Neural cell (in vitro differentiated cells): ENCODE measurements at regions not wholly inside any gene's neighbourhood (a gene's known extent, or its start where the extent isn't known, plus 50 kb on each side); places are given as distances from the start of the nearest gene placed in this dataset.

Experiments used
- H2AFZ ChIP-seq: fragments of 200-600, 300-800 bp; sonication (generic), shearing (Covaris generic); 2 replicates; pipeline ENCODE4 v1.6.0; 2014; ENCODE audit warnings: low read depth, mild to moderate bottlenecking, antibody characterized with exemption, low read length, moderate library complexity
- H3F3A ChIP-seq: fragments of 200-600 bp; shearing (Covaris generic); 2 replicates; pipeline ENCODE4 v1.6.1; 2016; ENCODE audit warnings: mild to moderate bottlenecking, moderate library complexity, mixed read lengths, antibody characterized with exemption, low read length; ENCODE audit not compliant: insufficient read depth, poor library complexity, severe bottlenecking
- H3K27ac ChIP-seq: fragments of 200-600, 300-800 bp; sonication (generic), shearing (Covaris generic); 2 replicates; pipeline ENCODE4 v1.5.1; 2014; ENCODE audit warnings: mild to moderate bottlenecking, low read length, moderate library complexity
- H3K27me3 ChIP-seq: fragments of 300-800, 200-600 bp; sonication (generic), shearing (Covaris generic); 2 replicates; pipeline ENCODE4 v1.6.0; 2014; ENCODE audit warnings: mild to moderate bottlenecking, low read depth, low read length, moderate library complexity; ENCODE audit not compliant: insufficient read depth
- H3K36me3 ChIP-seq: fragments of 300-800, 200-600 bp; sonication (generic), shearing (Covaris generic); 2 replicates; pipeline ENCODE4 v1.5.1; 2014; ENCODE audit warnings: mild to moderate bottlenecking, antibody characterized with exemption, low read length, moderate library complexity; ENCODE audit not compliant: insufficient read depth
- H3K4me2 ChIP-seq: fragments of 300-800, 200-600 bp; sonication (generic), shearing (Covaris generic); 2 replicates; pipeline ENCODE4 v1.6.0; 2014; ENCODE audit warnings: mild to moderate bottlenecking, low read length
- H3K4me3 ChIP-seq: fragments of 300-800, 200-600 bp; sonication (generic), shearing (Covaris generic); 2 replicates; pipeline ENCODE4 v1.5.1; 2014; ENCODE audit warnings: mild to moderate bottlenecking, low read length, moderate library complexity
- H3K79me2 ChIP-seq: fragments of 200-600 bp; shearing (Covaris generic); replicated peaks from 2 replicates; pipeline ENCODE4 v1.6.0; 2014; ENCODE audit warnings: mild to moderate bottlenecking, low read length, moderate library complexity; ENCODE audit not compliant: insufficient read depth
- H3K9ac ChIP-seq: fragments of 300-800, 200-600 bp; sonication (generic), shearing (Covaris generic); 2 replicates; pipeline ENCODE4 v1.6.1; 2016; ENCODE audit warnings: mild to moderate bottlenecking, low read length, mixed read lengths
- H3K9me2 ChIP-seq: fragments of 200-600 bp; shearing (Covaris generic); 2 replicates; pipeline ENCODE4 v1.6.1; 2016; ENCODE audit warnings: mild to moderate bottlenecking, low read length, mixed read lengths; ENCODE audit not compliant: insufficient read depth
- H3K9me3 ChIP-seq: fragments of 200-600, 300-800 bp; sonication (generic), shearing (Covaris generic); 2 replicates; pipeline ENCODE4 v1.6.1; 2016; ENCODE audit warnings: mild to moderate bottlenecking, mixed run types, low read length, moderate library complexity, mixed read lengths
- H4K20me1 ChIP-seq: fragments of 200-600 bp; shearing (Covaris generic); 2 replicates; pipeline ENCODE4 v1.6.1; 2016; ENCODE audit warnings: mild to moderate bottlenecking, mixed run types; ENCODE audit not compliant: insufficient read depth
- CTCF ChIP-seq: fragments of 450-650 bp; IDR thresholded peaks from 2 replicates; pipeline ENCODE4 v1.5.1; 2014; ENCODE audit warnings: antibody characterized with exemption, mild to moderate bottlenecking, moderate library complexity; ENCODE audit not compliant: poor library complexity, severe bottlenecking
- EP300 ChIP-seq: fragments of 450-650 bp; conservative IDR thresholded peaks from 2 replicates; pipeline ENCODE4 v1.6.1; 2014; ENCODE audit warnings: antibody characterized with exemption, mild to moderate bottlenecking, moderate library complexity; ENCODE audit not compliant: poor library complexity, severe bottlenecking
- EZH2 ChIP-seq: fragments of 200-600, 300-800 bp; shearing (Covaris generic), sonication (generic); IDR thresholded peaks from 2 replicates; pipeline ENCODE4 v1.6.1; 2014; ENCODE audit warnings: antibody characterized with exemption, low read length, borderline replicate concordance, mild to moderate bottlenecking; ENCODE audit not compliant: insufficient read depth, poor library complexity, severe bottlenecking
- MXI1 ChIP-seq: fragments of 450-650 bp; conservative IDR thresholded peaks from 2 replicates; pipeline ENCODE4 v1.6.1; 2014; ENCODE audit warnings: antibody characterized with exemption, mild to moderate bottlenecking; ENCODE audit not compliant: poor library complexity, severe bottlenecking
- POLR2AphosphoS5 ChIP-seq: IDR thresholded peaks from 2 replicates; pipeline ENCODE4 v1.6.1; 2012
- RAD21 ChIP-seq: fragments of 450-650 bp; conservative IDR thresholded peaks from 2 replicates; pipeline ENCODE4 v1.6.1; 2014; ENCODE audit warnings: antibody characterized with exemption, mild to moderate bottlenecking, moderate library complexity
- REST ChIP-seq: IDR thresholded peaks from 2 replicates; pipeline ENCODE4 v1.6.1; 2012; ENCODE audit warnings: borderline replicate concordance
- SMC3 ChIP-seq: fragments of 450-650 bp; conservative IDR thresholded peaks from 2 replicates; pipeline ENCODE4 v1.6.1; 2014; ENCODE audit warnings: antibody characterized with exemption, mild to moderate bottlenecking, moderate library complexity; ENCODE audit not compliant: poor library complexity
- TAF1 ChIP-seq: IDR thresholded peaks from 2 replicates; pipeline ENCODE4 v1.6.1; 2012; ENCODE audit warnings: low read depth

GRCh38 chr16:49919327-49919726 is 63.4 kb upstream of the ZNF423 start:
- H3K27ac ChIP-seq: no peak overlapping the region
- H3K4me2 ChIP-seq: no peak overlapping the region
- H3K79me2 ChIP-seq: no peaks in the 10 kb centered on the region
- no peaks in the 10 kb centered on the region for H3K9me3 ChIP-seq
- H3F3A ChIP-seq: no peaks in the 10 kb centered on the region
- TF ChIP-seq CTCF (no peak), TAF1 (no peak), RAD21 (no peak), POLR2AphosphoS5 (no peak), EZH2 (no peak), REST (no peak)
- no peaks in the 10 kb centered on the region for H3K9me2 ChIP-seq
- no peak overlapping the region for H3K4me3 ChIP-seq
- H4K20me1 ChIP-seq: no peaks in the 10 kb centered on the region
- no peak overlapping the region for H2AFZ ChIP-seq
- H3K9ac ChIP-seq: no peak overlapping the region
- no peaks in the 10 kb centered on the region for H3K36me3 ChIP-seq
- H3K27me3 ChIP-seq: no peaks in the 10 kb centered on the region

- Histone ChIP-seq H2AFZ (no peak overlapping the region), H3K79me2 (no peaks in the 10 kb centered on the region), H3K9ac (no peak overlapping the region), H3K27ac (no peak overlapping the region), H3K4me3 (no peak overlapping the region), H4K20me1 (no peaks in the 10 kb centered on the region), H3K4me2 (no peak overlapping the region), H3K27me3 (no peaks in the 10 kb centered on the region), H3K9me2 (no peaks in the 10 kb centered on the region), H3K9me3 (no peaks in the 10 kb centered on the region), H3F3A (no peaks in the 10 kb centered on the region), H3K36me3 (no peaks in the 10 kb centered on the region)
- no peak for TF ChIP-seq TAF1
Measured at GRCh38 chr16:49920397-49920796, 64.5 kb upstream of the ZNF423 start.

DNA sequence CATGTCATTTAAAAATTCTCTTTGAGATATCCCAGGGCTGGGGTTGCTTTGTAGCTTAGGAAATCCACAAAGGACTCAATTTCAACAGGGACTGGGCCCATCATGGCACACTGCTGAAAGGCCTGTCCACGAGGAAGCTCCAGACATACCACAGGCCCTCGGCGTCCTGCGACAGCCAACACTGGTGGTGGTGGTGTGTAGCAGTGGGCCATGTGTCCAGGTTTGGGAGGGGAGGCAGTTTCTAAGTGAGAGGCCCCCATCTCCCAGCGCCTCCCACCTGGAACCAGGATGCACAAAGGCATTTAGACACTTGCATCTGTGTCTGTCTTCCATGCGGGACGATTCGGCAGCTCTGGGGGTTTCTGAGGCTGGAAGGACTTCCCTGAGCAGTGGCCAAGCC is 65.2 kb upstream of the ZNF423 start:
- no peaks in the 10 kb centered on the region for H3K9me2 ChIP-seq
- no peak overlapping the region for H3K27ac ChIP-seq
- no peak overlapping the region for H2AFZ ChIP-seq

More for the DNA sequence above, 65.2 kb upstream of the ZNF423 start:
- no peak for TF ChIP-seq EZH2
- TF ChIP-seq EP300: no peak
- no peak for TF ChIP-seq TAF1
- TF ChIP-seq CTCF: no peak
- TF ChIP-seq SMC3: no peak
- no peak for TF ChIP-seq POLR2AphosphoS5
- TF ChIP-seq RAD21: no peak
- no peak for TF ChIP-seq REST
- TF ChIP-seq MXI1: no peak
- Histone ChIP-seq H3K4me3 (no peak overlapping the region), H3F3A (no peaks in the 10 kb centered on the region), H3K9me3 (no peaks in the 10 kb centered on the region), H4K20me1 (no peaks in the 10 kb centered on the region), H3K9ac (no peak overlapping the region), H3K36me3 (no peaks in the 10 kb centered on the region), H3K4me2 (no peak overlapping the region), H3K27me3 (no peaks in the 10 kb centered on the region), H3K79me2 (no peaks in the 10 kb centered on the region)
